ENCODE measurements at regions not wholly inside any gene's neighbourhood (a gene's known extent, or its start where the extent isn't known, plus 50 kb on each side); places are given as distances from the start of the nearest gene placed in this dataset.

DNA sequence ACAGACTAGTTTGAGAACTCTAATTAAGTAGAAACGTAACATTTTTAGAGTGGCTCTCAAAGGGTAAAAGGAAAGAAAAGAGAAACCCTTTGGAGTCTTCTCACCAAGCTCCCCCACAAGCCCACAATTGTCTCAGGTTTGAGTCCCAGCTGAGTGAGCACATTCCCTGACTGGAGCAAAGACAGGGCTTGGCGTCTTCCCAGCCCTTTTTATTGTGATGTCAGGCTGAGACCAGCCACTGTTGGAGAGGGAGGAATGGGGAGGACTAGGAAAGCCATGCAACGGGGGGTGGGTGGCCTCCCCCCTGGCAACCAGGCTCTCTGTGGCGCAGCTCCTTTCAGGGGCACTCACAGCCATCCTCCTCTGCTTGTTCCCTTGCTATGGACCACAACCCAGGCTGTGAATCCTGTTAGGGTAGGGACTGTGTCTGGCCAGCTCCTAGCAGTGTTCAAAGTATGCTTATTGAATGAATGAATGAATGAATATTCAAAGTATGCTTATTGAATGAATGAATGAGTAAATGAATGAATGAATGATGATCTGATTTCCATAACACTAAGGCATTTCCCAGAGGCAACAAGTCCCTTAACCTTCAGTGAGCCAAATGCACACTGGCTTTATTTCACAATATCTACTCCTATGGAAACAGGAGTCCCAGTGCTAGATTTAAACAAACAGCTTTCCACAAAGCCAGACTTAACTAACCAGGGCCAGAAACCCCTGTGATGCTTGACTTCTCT lies 413.3 kb downstream of the MID1IP1 start:
- 87% methylated on average over 4 of the region's 4 CpGs for WGBS
- peaks cover 0 to 2% (median 0%) of the 10 kb centered on the region in 4 donors for H3K27me3 ChIP-seq (ENCODE audit: control insufficient read depth in 4 of 4, insufficient read depth in 4 of 4, low read length in 3 of 4)

DNA sequence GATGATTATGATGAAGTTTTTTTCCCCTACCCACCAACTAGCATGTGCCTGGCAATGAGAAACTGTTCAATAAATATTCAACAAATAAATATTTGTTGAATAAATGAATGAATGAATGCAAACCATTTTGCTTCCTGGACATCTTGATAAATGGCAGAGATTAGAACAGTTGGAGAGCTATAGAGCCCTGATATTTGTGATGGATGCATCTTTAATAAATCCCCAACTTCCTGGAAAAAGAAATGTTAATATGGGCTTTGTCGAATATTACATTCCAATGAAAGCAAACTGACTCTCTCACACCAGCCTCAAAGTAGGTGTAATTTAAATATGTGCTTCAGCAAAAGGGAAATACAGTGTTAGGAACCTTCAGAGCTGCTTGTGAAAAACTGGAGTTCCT lies 419.7 kb downstream of the MID1IP1 start:
- H3K27me3 ChIP-seq (ENCODE audit: control insufficient read depth in 4 of 4, insufficient read depth in 4 of 4, low read length in 3 of 4), result peaks cover 0 to 2% (median 0%) of the 10 kb centered on the region in 4 donors
- no peaks in the 10 kb centered on the region for H3K4me1 ChIP-seq (ENCODE audit: control insufficient read depth in 4 of 4, insufficient read depth in 4 of 4, low read length in 3 of 4)
- DNase-seq (ENCODE audit: low spot score), result no peak
- no peaks in the 10 kb centered on the region for H3K36me3 ChIP-seq (ENCODE audit: control insufficient read depth in 4 of 4, insufficient read depth in 3 of 4, low read depth in 1 of 4, low read length in 3 of 4)
- H3K9me3 ChIP-seq (ENCODE audit: control insufficient read depth in 4 of 4, low read length in 3 of 4), result no peaks in the 10 kb centered on the region
- no peak overlapping the region for H3K9ac ChIP-seq (ENCODE audit: low read depth in 1 of 2, low read length in 2 of 2)
- H3K4me3 ChIP-seq (ENCODE audit: low read depth in 1 of 3, low read length in 3 of 3), result no peak overlapping the region
- 100% methylated on average over 1 of the region's 1 CpG for WGBS
- TF ChIP-seq SP1 (IDR thresholded peaks at IDR 0.05) (no peak), HNF4A (conservative IDR thresholded peaks at IDR 0.05) (no peak), HNF4G (IDR thresholded peaks at IDR 0.05) (no peak), NR2F2 (IDR thresholded peaks at IDR 0.05) (no peak), FOXA1 (IDR thresholded peaks at IDR 0.05) (no peak), RXRA (IDR thresholded peaks at IDR 0.05) (no peak), RAD21 (IDR thresholded peaks at IDR 0.05) (no peak), YY1 (IDR thresholded peaks at IDR 0.05) (no peak), GABPA (IDR thresholded peaks at IDR 0.05 in 1 of 2, conservative IDR thresholded peaks at IDR 0.05 in 1 of 2) (no peak), JUND (IDR thresholded peaks at IDR 0.05) (no peak)
- TF ChIP-seq, protein P1, sequence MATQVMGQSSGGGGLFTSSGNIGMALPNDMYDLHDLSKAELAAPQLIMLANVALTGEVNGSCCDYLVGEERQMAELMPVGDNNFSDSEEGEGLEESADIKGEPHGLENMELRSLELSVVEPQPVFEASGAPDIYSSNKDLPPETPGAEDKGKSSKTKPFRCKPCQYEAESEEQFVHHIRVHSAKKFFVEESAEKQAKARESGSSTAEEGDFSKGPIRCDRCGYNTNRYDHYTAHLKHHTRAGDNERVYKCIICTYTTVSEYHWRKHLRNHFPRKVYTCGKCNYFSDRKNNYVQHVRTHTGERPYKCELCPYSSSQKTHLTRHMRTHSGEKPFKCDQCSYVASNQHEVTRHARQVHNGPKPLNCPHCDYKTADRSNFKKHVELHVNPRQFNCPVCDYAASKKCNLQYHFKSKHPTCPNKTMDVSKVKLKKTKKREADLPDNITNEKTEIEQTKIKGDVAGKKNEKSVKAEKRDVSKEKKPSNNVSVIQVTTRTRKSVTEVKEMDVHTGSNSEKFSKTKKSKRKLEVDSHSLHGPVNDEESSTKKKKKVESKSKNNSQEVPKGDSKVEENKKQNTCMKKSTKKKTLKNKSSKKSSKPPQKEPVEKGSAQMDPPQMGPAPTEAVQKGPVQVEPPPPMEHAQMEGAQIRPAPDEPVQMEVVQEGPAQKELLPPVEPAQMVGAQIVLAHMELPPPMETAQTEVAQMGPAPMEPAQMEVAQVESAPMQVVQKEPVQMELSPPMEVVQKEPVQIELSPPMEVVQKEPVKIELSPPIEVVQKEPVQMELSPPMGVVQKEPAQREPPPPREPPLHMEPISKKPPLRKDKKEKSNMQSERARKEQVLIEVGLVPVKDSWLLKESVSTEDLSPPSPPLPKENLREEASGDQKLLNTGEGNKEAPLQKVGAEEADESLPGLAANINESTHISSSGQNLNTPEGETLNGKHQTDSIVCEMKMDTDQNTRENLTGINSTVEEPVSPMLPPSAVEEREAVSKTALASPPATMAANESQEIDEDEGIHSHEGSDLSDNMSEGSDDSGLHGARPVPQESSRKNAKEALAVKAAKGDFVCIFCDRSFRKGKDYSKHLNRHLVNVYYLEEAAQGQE (IDR thresholded peaks at IDR 0.05), result no peak
- TF ChIP-seq, protein P2, sequence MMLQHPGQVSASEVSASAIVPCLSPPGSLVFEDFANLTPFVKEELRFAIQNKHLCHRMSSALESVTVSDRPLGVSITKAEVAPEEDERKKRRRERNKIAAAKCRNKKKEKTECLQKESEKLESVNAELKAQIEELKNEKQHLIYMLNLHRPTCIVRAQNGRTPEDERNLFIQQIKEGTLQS (IDR thresholded peaks at IDR 0.05), result no peak
- TF ChIP-seq, protein P3, sequence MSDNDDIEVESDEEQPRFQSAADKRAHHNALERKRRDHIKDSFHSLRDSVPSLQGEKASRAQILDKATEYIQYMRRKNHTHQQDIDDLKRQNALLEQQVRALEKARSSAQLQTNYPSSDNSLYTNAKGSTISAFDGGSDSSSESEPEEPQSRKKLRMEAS (IDR thresholded peaks at IDR 0.05), result no peak
- TF ChIP-seq, protein P4, sequence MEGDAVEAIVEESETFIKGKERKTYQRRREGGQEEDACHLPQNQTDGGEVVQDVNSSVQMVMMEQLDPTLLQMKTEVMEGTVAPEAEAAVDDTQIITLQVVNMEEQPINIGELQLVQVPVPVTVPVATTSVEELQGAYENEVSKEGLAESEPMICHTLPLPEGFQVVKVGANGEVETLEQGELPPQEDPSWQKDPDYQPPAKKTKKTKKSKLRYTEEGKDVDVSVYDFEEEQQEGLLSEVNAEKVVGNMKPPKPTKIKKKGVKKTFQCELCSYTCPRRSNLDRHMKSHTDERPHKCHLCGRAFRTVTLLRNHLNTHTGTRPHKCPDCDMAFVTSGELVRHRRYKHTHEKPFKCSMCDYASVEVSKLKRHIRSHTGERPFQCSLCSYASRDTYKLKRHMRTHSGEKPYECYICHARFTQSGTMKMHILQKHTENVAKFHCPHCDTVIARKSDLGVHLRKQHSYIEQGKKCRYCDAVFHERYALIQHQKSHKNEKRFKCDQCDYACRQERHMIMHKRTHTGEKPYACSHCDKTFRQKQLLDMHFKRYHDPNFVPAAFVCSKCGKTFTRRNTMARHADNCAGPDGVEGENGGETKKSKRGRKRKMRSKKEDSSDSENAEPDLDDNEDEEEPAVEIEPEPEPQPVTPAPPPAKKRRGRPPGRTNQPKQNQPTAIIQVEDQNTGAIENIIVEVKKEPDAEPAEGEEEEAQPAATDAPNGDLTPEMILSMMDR (IDR thresholded peaks at IDR 0.05; ENCODE audit: low read depth, low read length, missing input control), result no peak
- H3K27ac ChIP-seq (ENCODE audit: low read depth in 1 of 2, low read length in 2 of 2), result no peak overlapping the region

More for the DNA sequence above, 413.3 kb downstream of the MID1IP1 start:
- H3K9me3 ChIP-seq (ENCODE audit: control insufficient read depth in 4 of 4, low read length in 3 of 4), result no peaks in the 10 kb centered on the region
- no peak for TF ChIP-seq YY1 (IDR thresholded peaks at IDR 0.05)
- TF ChIP-seq, protein P3 (IDR thresholded peaks at IDR 0.05), result no peak
- TF ChIP-seq, protein P4 (IDR thresholded peaks at IDR 0.05; ENCODE audit: low read depth, low read length, missing input control), result no peak
- H3K27ac ChIP-seq (ENCODE audit: low read depth in 1 of 2, low read length in 2 of 2), result no peak overlapping the region
- H3K36me3 ChIP-seq (ENCODE audit: control insufficient read depth in 4 of 4, insufficient read depth in 3 of 4, low read depth in 1 of 4, low read length in 3 of 4), result no peaks in the 10 kb centered on the region
- no peak for DNase-seq (ENCODE audit: low spot score)
- H3K4me1 ChIP-seq (ENCODE audit: control insufficient read depth in 4 of 4, insufficient read depth in 4 of 4, low read length in 3 of 4), result no peaks in the 10 kb centered on the region
- H3K9ac ChIP-seq (ENCODE audit: low read depth in 1 of 2, low read length in 2 of 2), result no peak overlapping the region
- H3K4me3 ChIP-seq (ENCODE audit: low read depth in 1 of 3, low read length in 3 of 3), result no peak overlapping the region
